ENCODE measurements at regions not wholly inside any gene's neighbourhood (a gene's known extent, or its start where the extent isn't known, plus 50 kb on each side); places are given as distances from the start of the nearest gene placed in this dataset.

DNA sequence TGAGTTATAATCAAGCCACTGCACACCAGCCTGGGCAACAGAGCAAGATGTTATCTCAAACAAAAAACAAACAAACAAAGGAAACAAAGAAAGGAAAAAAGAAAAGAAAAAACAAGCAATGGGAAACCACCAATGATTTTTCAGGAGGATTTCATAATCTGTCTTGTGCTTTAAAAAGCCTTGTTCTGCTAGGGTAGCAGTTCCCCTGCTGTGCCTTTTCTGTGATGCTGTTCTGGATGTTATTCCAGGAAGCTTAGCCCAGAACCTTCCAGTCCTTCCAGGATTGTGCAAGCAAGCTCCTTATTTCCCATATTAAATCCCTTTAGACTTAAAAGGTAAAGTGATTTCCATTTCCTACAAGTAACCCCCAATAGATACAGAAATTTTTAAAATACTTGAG is 171.1 kb downstream of the ABCC12 start:
- Mint-ChIP-seq H3K27ac (no peak overlapping the region), H3K4me1 (ENCODE audit: unreplicated experiment) (no peaks in the 10 kb centered on the region), H3K27me3 (peaks cover 5% of the 10 kb centered on the region), H3K9me3 (no peaks in the 10 kb centered on the region), H3K4me3 (no peak overlapping the region), H3K36me3 (no peaks in the 10 kb centered on the region)
- TF ChIP-seq, protein P1, sequence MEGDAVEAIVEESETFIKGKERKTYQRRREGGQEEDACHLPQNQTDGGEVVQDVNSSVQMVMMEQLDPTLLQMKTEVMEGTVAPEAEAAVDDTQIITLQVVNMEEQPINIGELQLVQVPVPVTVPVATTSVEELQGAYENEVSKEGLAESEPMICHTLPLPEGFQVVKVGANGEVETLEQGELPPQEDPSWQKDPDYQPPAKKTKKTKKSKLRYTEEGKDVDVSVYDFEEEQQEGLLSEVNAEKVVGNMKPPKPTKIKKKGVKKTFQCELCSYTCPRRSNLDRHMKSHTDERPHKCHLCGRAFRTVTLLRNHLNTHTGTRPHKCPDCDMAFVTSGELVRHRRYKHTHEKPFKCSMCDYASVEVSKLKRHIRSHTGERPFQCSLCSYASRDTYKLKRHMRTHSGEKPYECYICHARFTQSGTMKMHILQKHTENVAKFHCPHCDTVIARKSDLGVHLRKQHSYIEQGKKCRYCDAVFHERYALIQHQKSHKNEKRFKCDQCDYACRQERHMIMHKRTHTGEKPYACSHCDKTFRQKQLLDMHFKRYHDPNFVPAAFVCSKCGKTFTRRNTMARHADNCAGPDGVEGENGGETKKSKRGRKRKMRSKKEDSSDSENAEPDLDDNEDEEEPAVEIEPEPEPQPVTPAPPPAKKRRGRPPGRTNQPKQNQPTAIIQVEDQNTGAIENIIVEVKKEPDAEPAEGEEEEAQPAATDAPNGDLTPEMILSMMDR (conservative IDR thresholded peaks at IDR 0.05): no peak
- no peak for DNase-seq (ENCODE audit: extremely low spot score, unreplicated experiment)

DNA sequence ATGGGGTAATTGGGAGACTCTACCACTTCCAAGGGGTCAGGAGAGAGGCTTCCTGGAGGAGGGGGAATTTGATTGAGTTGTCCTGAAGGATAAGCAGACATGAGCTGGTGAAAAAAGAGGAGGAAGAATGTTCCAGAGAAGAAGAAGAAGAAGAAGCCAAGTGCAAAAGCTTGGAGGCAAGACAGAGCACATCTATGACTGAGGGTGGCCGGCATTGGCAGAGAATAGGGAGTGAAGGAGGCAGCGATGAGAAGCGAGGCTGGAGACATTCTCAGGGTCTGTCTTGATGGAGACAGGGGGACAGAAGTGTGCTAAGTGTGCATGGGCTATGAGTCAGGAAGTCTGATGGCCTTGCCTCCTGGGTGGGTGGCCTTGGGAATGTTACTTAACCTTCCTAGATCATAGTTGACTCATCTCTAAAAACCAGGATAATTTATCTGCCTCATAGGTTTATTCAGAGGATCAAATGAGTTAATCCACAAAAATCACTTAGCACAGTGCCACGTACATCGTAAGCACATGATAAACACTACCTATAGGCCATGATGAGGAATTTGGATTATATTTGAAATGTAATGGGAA is 171.7 kb downstream of the ABCC12 start:
- TF ChIP-seq, protein P1 (conservative IDR thresholded peaks at IDR 0.05): no peak
- H3K36me3 Mint-ChIP-seq: no peaks in the 10 kb centered on the region
- H3K27ac Mint-ChIP-seq: no peak overlapping the region
- peaks cover 5% of the 10 kb centered on the region for H3K27me3 Mint-ChIP-seq
- H3K4me3 Mint-ChIP-seq: no peak overlapping the region
- peaks cover under 1% of the 10 kb centered on the region for H3K4me1 Mint-ChIP-seq (ENCODE audit: unreplicated experiment)
- no peaks in the 10 kb centered on the region for H3K9me3 Mint-ChIP-seq
- DNase-seq (ENCODE audit: extremely low spot score, unreplicated experiment): no peak

DNA sequence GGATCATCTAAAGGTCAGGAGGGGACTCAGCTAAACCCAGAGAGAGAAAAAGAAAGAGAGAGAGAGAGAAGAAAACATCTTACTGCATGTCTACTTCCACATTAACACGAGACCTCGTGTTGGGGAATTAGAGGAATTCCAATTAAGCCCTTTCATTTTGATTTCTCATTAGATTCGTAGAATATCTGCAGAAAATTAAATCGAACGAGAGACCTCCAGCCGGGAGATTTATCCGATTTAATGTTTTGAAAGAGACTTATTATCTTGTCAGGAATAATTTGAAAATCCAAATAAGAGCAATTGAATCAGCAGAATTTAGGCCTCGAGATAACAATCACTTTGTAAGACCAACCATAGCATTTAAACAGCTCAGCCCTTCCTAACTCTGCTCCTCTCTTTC is 175.6 kb downstream of the ABCC12 start:
- Mint-ChIP-seq H3K4me1 (ENCODE audit: unreplicated experiment) (peaks cover 4% of the 10 kb centered on the region), H3K27me3 (peaks cover 5% of the 10 kb centered on the region), H3K9me3 (no peaks in the 10 kb centered on the region), H3K27ac (no peak overlapping the region), H3K36me3 (no peaks in the 10 kb centered on the region), H3K4me3 (no peak overlapping the region)
- no peak for DNase-seq (ENCODE audit: extremely low spot score, unreplicated experiment)
- TF ChIP-seq, protein P1 (conservative IDR thresholded peaks at IDR 0.05): no peak

DNA sequence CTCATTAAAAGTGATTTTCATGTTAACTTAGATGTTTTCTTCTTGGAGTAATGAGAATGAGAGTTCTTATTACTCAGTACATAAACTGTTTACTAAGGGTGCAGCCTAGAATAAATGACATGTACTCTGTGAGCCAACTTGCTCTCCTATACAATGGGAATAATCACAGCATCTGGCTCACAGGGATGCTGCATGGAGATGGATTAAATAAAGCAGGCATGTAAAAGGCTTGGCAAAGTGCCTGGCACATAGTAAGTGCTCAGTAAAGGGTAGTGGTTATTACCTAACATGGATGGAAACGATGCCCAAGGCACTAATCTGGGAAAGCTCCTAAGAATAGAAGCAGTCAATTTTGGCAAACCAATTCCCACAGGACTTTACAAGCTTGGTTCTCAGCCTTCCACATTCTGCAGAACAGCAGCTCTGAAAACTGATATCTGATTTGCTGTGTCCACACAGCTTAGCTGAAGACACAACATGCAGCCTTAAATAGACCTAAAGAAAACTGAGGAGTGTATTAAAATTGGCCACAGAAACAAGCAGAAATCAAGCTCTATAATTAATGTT is 176.1 kb downstream of the ABCC12 start:
- H3K27ac Mint-ChIP-seq: no peak overlapping the region
- peaks cover 4% of the 10 kb centered on the region for H3K4me1 Mint-ChIP-seq (ENCODE audit: unreplicated experiment)
- H3K27me3 Mint-ChIP-seq: peaks cover 4% of the 10 kb centered on the region

DNA sequence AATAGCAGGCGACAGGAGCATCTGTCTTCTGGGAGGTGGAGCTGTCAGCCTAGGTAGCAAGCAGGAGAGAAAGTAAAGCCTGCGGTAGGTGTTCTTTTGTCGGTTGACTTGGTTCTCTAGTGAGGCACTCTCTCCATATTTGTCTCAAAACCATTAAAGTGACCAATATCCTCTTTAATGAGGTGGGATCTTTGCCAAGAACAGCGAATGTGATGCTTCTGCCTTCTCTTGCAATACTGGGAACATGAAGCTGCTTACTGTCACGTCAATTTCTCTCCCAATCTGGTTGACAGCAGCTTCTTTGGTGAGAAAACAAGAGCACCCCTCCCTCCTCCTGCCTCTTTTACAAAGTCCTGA is 176.7 kb downstream of the ABCC12 start:
- Mint-ChIP-seq H3K9me3 (no peaks in the 10 kb centered on the region), H3K36me3 (no peaks in the 10 kb centered on the region), H3K27ac (no peak overlapping the region), H3K27me3 (peaks cover 4% of the 10 kb centered on the region), H3K4me3 (no peak overlapping the region), H3K4me1 (ENCODE audit: unreplicated experiment) (peaks cover 4% of the 10 kb centered on the region)
- no peak for DNase-seq (ENCODE audit: extremely low spot score, unreplicated experiment)
- TF ChIP-seq, protein P1 (conservative IDR thresholded peaks at IDR 0.05): no peak

More for the DNA sequence above, 176.1 kb downstream of the ABCC12 start:
- Mint-ChIP-seq H3K36me3 (no peaks in the 10 kb centered on the region), H3K4me3 (no peak overlapping the region), H3K9me3 (no peaks in the 10 kb centered on the region)
- no peak for DNase-seq (ENCODE audit: extremely low spot score, unreplicated experiment)
- TF ChIP-seq, protein P1 (conservative IDR thresholded peaks at IDR 0.05): no peak
